Motor neuron (in vitro differentiated cells): ENCODE measurements at regions not wholly inside any gene's neighbourhood (a gene's known extent, or its start where the extent isn't known, plus 50 kb on each side); places are given as distances from the start of the nearest gene placed in this dataset.
"Not testable (repeated sequence)": the region's sequence is repeated elsewhere in the genome, so short reads cannot be mapped to it uniquely, and the experiment has no call there.

Experiments used
- ATAC-seq, 8 experiments: fragments of 200-7000 bp; cut with Tn5 transposase; replicated peaks in 6 of 8; 2 replicates each; pipeline ENCODE4 v1.8.0; 2021; ENCODE audit warnings: mild to moderate bottlenecking in 8 of 8, moderate library complexity in 8 of 8
- H3K27ac ChIP-seq, 2 donors: fragments of 250-450 bp; sonication (Bioruptor Pico); 2 replicates each; pipeline ENCODE4 v1.9.0; 2021; ENCODE audit warnings: antibody characterized with exemption in 2 of 2, mild to moderate bottlenecking in 2 of 2, moderate library complexity in 1 of 2
- H3K4me1 ChIP-seq, 2 donors: fragments of 250-450 bp; sonication (Bioruptor Pico); replicated peaks in 1 of 2; 2 replicates each; pipeline ENCODE4 v1.6.1; 2021; ENCODE audit warnings: antibody characterized with exemption in 2 of 2, mild to moderate bottlenecking in 2 of 2, moderate library complexity in 1 of 2
- H3K4me3 ChIP-seq, 5 donors: fragments of 250-450 bp; sonication (Bioruptor Pico); 2 replicates each; pipeline ENCODE4 v1.9.0; 2021; ENCODE audit warnings: antibody characterized with exemption in 5 of 5, mild to moderate bottlenecking in 5 of 5, moderate library complexity in 4 of 5
- WGBS, 10 experiments: fragments of 450-650 bp; shearing (Covaris generic); methylation state at CpG; one replicate each; pipeline ENCODE4 v1.0.0; 2022; 5-methylcytosine and 5-hydroxymethylcytosine counted together
- in situ Hi-C, 9 experiments: fragments of 400-800 bp; cut with MboI; loops; one replicate each; pipeline ENCODE4 v1.15.0; 2021; ENCODE audit warnings: low sequenced_read_pairs in 9 of 9, low pct_unique_long_range_greater_than_20kb in 2 of 9; ENCODE audit not compliant: unreplicated experiment in 9 of 9

GRCh38 chr13:18963684-18964083 is 217.9 kb downstream of the TUBA3C start:
- H3K27ac ChIP-seq, H3K4me1 ChIP-seq, ATAC-seq, in situ Hi-C loops, H3K4me3 ChIP-seq: not testable (repeated sequence)
- 0 to 30% (median 8%) methylated on average over 1 to 4 of the region's 10 CpGs; no CpG with 5 or more reads in 6 of the 10 experiments for WGBS, 10 experiments

DNA sequence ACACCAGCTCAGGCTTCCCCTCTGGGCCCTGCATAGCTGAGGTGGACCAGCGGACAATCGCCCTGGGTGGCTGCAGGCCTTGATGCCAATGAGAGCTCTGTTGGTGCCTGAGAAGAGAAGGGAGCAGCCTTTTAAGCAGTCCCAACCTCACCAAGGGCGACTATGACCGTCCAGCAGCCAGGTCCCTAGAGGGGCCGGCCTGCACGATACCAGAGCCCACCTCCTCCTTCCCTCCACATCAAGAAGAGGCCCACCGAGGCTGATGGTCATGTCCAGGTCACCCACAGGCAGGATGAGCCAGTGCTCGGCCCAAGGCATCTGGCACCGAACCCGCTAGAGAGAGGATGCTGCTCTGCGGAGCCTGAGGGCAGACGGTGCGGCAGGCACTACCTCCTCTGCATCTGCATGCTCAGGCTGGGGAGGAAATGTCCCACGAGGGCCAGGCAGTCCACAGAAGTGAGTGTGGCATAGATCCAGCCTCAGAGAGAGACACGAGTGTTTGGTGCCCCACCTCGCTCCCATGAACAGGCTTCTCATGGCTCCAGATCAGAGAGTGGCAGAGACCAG is 219.4 kb downstream of the TUBA3C start:
- Histone ChIP-seq H3K4me3 (no peak overlapping the region), H3K27ac (no peak overlapping the region), H3K4me1 (no peaks in the 10 kb centered on the region)
- 49 to 80% (median 65%) methylated on average over 2 to 5 of the region's 16 CpGs; no CpG with 5 or more reads in 7 of the 10 experiments for WGBS, 10 experiments
- in situ Hi-C loops: no loop called here
- ATAC-seq: no peak

DNA sequence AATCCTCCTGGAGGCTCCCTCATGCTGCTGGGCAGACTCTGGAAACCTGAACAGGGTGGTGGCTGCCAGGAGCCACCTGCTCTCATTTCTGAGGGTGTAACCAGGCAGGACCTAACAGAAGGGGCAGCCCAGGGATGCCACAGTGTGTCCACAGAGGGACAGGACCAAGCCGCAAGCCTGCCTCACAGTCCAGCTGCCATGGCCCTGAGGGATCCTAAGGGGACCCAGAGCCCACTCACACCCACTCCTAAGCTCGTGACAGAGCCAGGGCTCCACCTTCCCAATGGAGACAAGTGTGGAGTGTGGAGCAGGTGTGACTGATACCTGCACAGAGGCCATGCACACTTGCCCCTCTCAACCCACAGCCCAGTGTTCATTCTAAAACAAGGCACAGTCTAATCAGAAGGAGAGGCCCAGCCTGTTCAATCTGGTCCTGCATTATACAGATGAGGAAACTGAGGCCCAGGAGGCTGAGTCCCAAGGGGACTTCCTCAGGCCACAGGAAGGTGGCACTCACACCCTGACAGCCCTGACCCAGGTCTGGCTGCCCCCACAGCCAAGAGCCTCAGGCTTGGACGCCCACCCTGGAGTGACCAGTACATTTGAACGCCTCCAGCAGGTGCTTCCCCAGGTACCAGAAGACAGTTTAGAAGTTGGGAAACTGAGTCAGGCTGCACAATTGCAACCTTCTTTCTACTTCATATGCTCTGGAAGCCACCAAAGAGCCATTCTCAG is 220.1 kb downstream of the TUBA3C start:
- Histone ChIP-seq H3K4me3 (no peak overlapping the region), H3K27ac (no peak overlapping the region), H3K4me1 (no peaks in the 10 kb centered on the region)
- ATAC-seq: no peak
- WGBS, 10 experiments: 17 to 43% methylated on average over 2 of the region's 4 CpGs; no CpG with 5 or more reads in 8 of the 10 experiments
- in situ Hi-C loops: no loop called here

GRCh38 chr13:18960637-18961227 is 220.9 kb downstream of the TUBA3C start:
- Histone ChIP-seq H3K4me3 (no peak overlapping the region), H3K4me1 (no peaks in the 10 kb centered on the region), H3K27ac (no peak overlapping the region)
- WGBS, 10 experiments: 0 to 20% (median 18%) methylated on average over 1 to 2 of the region's 5 CpGs; no CpG with 5 or more reads in 7 of the 10 experiments
- in situ Hi-C loops: no loop called here
- ATAC-seq: no peak

GRCh38 chr13:18959996-18960395 is 221.6 kb downstream of the TUBA3C start:
- no peaks in the 10 kb centered on the region for H3K4me1 ChIP-seq
- WGBS, 10 experiments: 0 to 80% (median 0%) methylated on average over 1 to 2 of the region's 6 CpGs; no CpG with 5 or more reads in 7 of the 10 experiments
- in situ Hi-C loops: no loop called here
- no peak for ATAC-seq
- no peak overlapping the region for H3K27ac ChIP-seq
- no peak overlapping the region for H3K4me3 ChIP-seq

- in situ Hi-C loops: no loop called here
- WGBS, 10 experiments: 0 to 83% (median 39%) methylated on average over 1 to 2 of the region's 2 CpGs; no CpG with 5 or more reads in 7 of the 10 experiments
- ATAC-seq: no peak
Measured at GRCh38 chr13:18959229-18959628, 222.4 kb downstream of the TUBA3C start.

DNA sequence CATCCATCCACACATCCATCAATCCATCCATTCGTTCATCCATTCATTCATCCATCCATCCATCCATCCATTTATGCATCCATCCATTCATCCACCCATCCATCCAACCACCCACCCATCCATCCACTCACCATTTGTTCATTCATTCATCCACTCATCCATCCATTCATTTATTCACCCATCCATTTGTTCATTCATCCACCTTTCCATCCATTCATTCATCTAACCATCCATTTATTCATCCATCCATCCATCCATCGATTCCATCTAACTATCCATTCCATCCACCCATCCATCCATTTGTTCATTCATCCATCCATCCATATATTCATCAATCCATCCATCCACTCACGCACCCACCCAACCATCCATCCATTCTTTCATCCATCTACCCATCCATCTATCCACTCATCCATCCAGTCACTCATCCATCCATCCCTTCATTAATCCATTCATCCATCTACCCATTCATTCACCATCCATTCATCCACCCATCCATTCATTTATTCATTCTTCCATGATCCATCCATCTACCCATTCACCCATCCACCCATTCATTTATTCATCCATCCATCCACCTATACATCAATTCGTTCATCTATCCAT is 225.0 kb downstream of the TUBA3C start:
- ATAC-seq: no peak
- no peak overlapping the region for H3K4me3 ChIP-seq
- 0 to 43% (median 20%) methylated on average over 1 to 4 of the region's 4 CpGs for WGBS, 10 experiments
- H3K4me1 ChIP-seq: no peaks in the 10 kb centered on the region
- in situ Hi-C loops: no loop called here
- H3K27ac ChIP-seq: no peak overlapping the region

More at GRCh38 chr13:18959229-18959628, 222.4 kb downstream of the TUBA3C start:
- no peak overlapping the region for H3K27ac ChIP-seq
- no peaks in the 10 kb centered on the region for H3K4me1 ChIP-seq
- no peak overlapping the region for H3K4me3 ChIP-seq

DNA sequence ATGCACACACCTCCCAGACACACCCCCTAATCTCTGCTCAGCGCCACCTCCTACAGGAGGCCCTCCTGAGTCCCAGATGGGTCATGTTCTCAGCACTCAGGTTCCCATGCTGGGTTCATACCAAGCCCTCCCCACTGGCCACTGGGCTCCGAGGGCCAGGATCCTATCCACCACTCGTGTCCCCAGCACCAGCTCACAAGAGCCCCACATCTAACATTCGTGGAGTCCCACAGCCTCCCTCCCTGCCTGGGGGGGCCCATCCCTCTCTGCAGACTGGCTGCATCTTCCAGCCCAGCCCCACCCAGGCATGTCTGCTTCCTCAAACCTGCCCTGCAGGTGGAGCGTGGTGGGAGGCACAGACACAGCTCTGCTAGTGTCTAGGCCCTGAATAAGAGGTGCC is 227.4 kb downstream of the TUBA3C start:
- Histone ChIP-seq H3K4me1 (no peaks in the 10 kb centered on the region), H3K4me3 (no peak overlapping the region), H3K27ac (no peak overlapping the region)
- no peak for ATAC-seq
- in situ Hi-C loops: no loop called here
- WGBS, 10 experiments: 0% methylated on average over 1 of the region's 5 CpGs; no CpG with 5 or more reads in 9 of the 10 experiments

DNA sequence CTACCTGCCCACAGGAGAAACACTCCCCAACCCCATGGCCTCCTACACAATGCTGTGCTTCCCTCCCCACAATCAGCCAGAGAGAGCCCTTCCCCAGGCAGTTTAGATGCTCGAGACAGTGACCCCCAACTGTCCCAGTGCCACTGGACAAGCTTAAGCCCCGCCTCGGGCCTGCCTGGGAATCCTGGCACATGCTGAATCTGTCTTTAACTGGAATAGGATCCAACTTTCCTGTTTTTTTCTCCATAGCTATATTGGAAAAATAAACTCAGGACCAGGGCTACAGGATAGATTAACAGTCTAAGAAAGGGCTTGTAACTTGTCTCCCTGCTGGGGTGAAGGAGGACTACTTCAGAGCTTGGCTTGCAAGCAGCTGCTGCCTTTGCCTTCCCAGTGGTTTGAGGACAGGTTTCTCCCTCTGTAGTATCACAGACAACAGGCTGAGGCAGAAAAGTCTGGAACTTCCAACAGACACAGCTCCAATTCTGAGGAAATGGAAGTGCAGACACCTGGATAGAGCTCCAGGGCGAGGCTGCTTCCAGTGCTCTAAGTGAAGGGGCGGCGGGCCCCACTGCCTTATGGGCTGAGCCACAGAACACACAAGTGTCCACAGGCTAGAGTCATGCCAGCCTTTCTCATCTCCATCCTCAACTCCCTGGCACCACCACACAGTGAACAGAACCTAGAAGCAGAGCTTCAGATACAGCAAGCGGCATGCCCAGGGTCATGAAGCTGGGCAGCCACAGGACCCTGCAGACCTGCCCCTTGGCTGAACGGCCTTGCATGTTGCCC is 228.3 kb downstream of the TUBA3C start:
- H3K4me1 ChIP-seq: no peaks in the 10 kb centered on the region
- no peak for ATAC-seq
- H3K4me3 ChIP-seq: no peak overlapping the region
- in situ Hi-C loops: no loop called here
- H3K27ac ChIP-seq: no peak overlapping the region
- 0 to 80% (median 26%) methylated on average over 1 to 4 of the region's 8 CpGs; no CpG with 5 or more reads in 2 of the 10 experiments for WGBS, 10 experiments

DNA sequence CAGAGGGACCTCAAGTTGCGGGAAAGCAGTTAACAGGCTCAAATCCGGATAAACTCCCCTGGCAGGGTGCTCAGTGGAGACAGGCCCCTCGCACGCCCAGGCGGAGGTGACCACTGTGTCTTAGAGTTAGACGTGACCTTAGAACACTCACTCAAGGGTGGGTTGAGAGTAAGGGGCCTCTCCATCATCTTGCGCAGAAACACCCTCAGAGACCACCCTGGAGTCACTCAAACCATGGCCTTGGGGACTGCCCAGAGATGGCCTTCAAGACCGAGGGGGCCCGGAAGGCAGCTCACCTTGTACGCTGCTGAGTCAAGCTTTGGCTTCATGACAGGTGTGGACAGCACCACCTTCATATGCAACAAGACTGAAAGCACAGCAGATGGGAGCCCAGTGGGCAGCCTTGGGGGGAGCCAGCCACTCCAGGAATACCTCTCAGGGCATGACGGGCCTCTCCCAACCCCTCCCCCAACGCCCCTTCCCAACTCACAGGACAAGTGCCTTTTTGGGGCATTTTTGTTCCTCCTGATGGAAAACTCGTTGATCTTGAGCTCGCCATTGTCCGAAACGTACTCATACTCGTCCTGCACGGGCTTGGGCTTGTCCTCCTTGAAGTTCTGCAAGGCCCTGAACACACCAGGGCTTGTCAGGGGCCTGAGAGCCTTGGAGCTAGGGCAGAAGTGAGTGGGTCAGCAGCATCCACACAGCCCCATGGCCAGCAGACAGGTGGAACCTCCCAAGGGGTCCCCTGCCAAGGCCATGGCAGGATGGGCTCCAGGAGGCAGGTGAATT is 229.2 kb downstream of the TUBA3C start:
- WGBS, 10 experiments: 0 to 50% (median 18%) methylated on average over 1 to 7 of the region's 18 CpGs; no CpG with 5 or more reads in 4 of the 10 experiments
- Histone ChIP-seq H3K27ac (no peak overlapping the region), H3K4me1 (no peaks in the 10 kb centered on the region), H3K4me3 (no peak overlapping the region)
- ATAC-seq: no peak
- in situ Hi-C loops: no loop called here

DNA sequence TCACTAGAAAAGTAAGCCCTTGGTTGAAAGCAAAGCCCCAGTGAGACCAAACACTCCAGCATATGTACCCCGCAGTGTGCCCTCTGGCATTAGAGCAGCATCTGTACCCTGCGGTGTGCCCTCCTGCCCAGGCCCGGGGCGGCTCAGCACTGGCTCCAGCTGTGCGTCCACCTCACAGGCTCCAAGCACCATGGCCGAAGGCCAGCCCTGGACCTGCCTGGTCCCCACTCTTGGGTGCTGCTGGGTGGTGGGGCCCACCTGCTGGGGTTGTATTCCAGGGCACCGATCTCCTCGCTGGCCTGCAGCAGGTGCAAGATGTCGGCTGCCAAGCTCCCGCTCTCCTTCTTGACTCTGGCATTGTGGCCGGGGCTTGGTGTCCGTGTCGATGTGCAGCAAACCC is 230.2 kb downstream of the TUBA3C start:
- WGBS, 10 experiments: 17 to 35% methylated on average over 1 to 4 of the region's 13 CpGs; no CpG with 5 or more reads in 8 of the 10 experiments
- H3K4me1 ChIP-seq: no peaks in the 10 kb centered on the region
- no peak overlapping the region for H3K4me3 ChIP-seq
- in situ Hi-C loops: no loop called here
- no peak overlapping the region for H3K27ac ChIP-seq
- ATAC-seq: no peak

DNA sequence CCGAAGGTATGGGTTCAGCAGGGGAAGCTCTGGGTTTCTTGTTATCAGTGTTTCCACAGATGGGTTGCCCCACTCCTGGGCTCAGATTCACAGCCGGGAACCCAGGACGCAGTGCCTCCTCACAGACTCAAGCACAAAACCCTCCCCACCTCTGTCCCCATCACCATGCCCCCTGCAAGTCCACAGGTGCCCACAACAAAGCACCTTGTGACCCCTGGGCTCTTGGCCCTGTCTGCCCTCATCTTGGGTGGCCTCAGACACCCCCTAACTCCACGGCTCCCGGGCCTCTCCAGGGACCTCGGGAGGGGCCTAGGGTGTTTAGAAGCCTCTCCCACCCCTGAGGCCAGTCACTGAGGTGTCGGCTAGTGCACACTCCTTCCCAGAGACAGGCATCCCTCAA is 231.7 kb downstream of the TUBA3C start:
- no peak overlapping the region for H3K27ac ChIP-seq
- H3K4me1 ChIP-seq: no peaks in the 10 kb centered on the region
- in situ Hi-C loops: no loop called here
- ATAC-seq: no peak
- 38 to 90% (median 50%) methylated on average over 1 to 4 of the region's 7 CpGs; no CpG with 5 or more reads in 6 of the 10 experiments for WGBS, 10 experiments
- no peak overlapping the region for H3K4me3 ChIP-seq
